GM18502 (cell line): ENCODE measurements at regions not wholly inside any gene's neighbourhood (a gene's known extent, or its start where the extent isn't known, plus 50 kb on each side); places are given as distances from the start of the nearest gene placed in this dataset.

ENCODE experiments used
- ATAC-seq: cut with Tn5 transposase; IDR thresholded peaks from one replicate; pipeline ENCODE4 v1.9.1; 2021; ENCODE audit warnings: mild to moderate bottlenecking; ENCODE audit not compliant: unreplicated experiment, poor library complexity

DNA sequence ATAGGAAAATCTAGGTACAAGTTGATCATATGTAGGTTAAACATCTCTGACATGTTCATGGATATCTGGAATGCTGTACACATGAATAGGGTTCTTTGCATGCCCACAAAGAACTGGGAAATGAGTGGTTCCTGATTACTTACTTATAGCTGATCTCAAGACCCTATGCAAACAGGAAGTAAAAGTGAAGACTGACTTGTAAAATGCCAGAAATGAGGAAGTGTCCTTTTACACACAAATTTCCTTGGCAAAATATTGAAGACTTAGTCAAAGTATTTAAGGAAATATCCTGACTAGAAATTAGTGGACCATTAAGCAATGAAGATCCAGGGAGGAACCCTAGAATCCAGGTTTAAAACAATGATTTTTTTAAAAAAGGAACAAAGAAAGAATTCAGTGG is 203.7 kb upstream of the DLGAP1 start:
- no peak for ATAC-seq

DNA sequence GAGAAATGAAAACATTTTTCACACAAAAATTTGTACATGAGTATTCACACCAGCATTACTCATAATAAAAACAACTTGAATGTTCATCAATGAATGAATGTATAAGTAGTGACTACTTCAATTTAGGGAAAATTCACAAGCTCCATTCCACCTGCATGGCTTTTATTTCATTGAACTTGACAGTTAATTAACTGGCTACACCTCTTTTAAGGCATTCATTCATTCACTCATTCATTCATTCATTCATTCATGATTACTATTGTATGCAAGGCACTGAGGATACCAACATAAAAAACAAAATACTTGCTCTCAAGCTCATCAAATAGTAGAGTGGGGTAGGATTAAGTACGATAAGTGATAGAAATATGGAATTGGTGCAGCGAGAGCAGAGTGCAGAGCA is 198.3 kb upstream of the DLGAP1 start:
- ATAC-seq = no peak

DNA sequence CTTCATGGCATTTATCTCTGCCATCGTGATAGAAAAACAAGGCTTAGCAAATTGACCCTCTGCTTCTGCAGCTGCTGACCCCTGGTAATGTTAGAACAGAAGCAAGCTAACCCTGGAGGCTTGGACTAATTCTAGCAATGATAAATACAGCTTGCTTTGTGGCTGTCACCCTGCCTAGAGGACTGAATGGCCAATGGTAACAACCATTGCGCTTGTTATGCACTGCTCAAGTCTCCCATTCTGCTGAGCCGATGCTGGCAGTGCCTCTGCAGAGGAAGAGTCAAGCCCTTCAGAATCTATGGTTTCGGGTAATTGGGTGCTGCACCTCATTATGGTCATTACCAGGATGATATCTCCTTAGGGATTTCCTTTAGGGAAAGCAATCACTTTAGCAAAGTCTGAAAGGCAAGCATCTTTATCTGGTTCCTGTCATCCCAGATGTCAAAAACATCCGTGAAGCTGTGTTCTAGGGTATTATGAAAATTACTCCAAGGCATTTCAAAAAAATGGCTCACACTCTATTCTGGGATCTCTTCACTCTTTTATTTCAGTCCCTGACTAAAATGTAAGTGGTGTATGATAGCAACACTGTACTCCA is 186.8 kb upstream of the DLGAP1 start:
- no peak for ATAC-seq

DNA sequence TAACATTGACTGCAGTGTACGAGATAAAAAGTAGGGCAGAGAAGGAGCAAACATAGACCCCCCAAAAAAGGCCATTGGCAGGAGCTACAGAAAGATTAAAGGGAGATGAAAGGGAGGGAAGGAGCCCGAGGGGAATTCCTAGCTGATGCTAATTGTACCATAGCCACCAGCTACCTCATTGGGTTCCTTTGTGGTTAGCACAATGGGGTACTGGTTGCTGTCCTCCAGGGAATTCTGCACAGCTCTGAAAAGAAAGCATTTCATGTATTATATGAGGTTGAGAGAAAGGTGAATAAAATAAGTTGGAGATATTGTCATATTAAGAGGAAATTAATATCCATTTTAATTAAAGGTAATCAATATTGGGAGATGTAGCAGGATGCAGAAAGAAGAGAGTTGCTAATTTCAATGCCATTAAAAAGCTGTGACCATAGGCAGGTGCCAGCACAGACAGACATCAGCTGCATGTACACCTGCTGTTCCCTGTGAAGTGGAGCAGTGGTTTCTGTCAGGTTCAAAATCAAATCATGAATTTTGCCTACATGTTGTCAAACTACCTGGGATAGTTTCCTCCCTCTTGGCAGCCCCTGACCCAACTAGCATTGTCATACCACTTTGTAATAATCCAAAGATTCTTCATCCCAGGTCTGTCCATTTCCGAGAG is 185.4 kb upstream of the DLGAP1 start:
- no peak for ATAC-seq

DNA sequence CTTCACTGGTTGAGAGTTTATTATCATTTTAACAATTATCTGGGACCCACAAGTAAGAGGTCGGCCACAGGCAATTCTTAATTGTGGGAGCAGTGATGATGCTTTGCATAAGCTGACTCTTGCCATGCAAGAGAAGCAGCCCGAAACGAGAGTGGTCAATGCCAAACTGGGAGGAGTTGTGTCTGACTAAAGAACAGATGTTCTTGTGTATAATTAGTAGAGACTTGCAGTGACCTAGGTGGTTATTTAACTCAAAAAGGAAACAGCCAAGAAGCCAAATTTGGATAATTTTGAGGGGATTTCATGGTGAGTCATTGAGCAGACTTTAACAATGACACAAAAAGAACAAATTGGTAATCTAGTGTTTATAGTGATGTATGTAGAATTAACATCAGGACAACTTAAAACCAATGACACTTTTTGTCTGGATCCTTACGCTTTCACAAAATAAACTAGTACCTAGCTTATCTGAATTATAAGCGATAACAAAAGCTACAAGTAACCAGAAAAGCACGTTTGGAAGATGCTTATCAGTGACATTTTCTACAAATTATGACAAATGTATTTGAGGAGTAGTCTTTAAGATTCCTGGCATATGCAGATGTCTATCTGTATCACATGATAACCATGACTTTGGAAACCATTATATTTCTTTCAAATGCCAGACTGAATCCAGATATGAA is 184.7 kb upstream of the DLGAP1 start:
- peak; percentile 91 for ATAC-seq

DNA sequence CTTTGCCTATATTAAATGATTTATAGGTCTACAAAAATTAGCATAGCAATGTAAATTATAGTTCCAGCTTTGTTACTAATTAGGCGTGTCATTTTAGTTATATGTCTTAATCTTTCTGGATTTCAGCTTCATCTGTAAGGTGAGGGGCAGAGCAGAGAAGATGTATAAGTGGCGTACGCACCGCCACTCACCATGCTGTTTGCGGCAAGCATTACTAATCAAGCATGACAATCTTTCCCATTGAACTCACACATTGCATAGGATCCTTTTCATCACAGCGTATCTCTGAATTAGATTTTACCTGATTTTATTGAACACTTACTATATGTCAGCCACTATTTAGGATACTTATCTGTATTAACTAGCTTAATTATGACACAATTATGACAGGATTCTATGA is 183.6 kb upstream of the DLGAP1 start:
- no peak for ATAC-seq

DNA sequence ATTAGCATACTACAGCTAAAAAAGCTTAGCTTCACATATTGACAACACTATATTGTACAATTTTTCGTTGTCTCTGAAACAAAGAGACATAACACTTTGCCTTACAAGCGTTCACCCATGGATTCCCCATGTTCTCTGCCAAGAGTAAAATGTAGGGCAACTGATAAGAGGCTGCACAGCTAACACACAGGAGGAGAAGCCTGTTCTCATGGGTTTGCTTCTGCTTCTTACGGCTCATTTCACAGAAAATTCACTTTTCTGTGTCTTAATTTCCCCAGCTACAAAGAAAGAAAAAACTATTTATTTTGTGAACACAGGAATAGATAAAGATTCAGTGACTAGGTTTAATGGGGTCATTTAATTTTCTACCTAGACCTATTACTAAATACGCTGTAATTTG is 182.8 kb upstream of the DLGAP1 start:
- no peak for ATAC-seq

DNA sequence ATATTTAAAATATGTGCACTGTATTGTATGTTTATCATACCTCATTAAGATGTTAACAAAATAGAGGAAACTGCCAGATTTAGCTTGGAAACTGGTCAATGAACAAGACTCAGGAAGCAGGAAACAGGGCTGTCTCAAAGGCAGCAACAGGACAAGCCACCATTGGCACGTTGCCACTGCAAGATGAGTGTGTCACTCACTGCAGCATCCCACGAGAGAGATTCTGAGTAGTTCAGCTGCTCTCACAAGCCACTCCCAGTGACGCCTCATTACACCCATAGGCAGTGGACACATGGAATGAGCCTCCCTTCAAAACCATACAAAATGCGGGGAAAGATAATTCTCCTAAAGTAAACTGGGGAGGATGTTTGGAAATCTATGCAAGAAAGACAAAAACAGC is 181.9 kb upstream of the DLGAP1 start:
- ATAC-seq = no peak

DNA sequence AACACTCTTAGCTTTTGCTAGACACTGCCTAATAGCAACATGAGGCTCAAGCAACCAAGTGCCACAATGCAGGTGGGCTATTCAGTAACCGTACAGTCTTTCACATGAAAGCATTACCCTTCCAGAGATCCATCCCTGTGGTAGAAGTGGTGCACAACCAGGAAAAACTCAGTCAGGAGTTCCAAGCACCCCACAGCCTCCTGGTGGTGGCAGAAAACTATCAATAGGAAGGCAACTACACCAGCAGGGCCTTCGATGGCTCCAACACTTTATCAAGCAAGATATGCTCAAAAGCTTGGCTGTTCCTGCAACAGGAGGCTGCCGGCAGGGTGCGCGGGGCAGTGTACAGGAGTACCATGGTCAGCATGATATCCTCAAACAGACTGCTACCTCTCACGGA is 176.1 kb upstream of the DLGAP1 start:
- ATAC-seq = no peak

DNA sequence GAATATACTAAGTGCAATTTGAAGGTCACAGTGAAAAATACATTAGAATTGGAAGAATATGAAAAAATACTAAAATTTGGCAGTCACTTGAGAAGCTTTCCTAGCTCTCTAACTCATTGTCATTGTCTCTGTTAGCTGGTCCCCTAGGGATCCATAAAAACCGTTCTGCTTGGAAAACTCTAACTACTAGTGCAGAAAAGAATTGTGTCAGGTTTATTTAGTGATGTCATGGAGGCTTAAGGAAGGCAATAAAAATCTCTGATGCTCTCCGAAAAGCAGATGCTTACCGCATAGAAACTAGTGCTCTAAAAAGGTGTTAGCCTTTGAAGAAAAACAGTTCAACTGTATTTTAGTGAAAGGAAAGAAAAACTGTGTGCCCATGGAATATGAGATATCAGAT is 150.1 kb upstream of the DLGAP1 start:
- ATAC-seq = no peak

DNA sequence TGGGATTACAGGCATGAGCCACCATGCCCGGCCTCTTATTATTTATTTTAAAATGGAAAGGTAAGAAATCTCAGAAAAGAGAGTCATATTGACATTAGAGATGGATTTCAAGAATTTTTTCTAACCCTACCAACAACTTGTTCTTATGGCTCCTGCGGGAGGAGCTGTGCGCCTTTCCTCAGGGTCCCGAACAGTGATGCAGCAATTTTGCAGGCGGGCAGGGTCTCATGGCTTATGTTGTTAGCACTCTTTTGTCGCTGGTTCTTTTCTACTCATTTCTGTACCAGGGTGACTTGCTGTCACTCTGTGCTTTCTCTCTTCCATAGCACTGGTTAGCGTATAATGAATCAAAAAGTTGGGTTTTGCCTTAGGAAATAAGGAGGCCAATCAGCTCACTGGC is 148.8 kb upstream of the DLGAP1 start:
- no peak for ATAC-seq

DNA sequence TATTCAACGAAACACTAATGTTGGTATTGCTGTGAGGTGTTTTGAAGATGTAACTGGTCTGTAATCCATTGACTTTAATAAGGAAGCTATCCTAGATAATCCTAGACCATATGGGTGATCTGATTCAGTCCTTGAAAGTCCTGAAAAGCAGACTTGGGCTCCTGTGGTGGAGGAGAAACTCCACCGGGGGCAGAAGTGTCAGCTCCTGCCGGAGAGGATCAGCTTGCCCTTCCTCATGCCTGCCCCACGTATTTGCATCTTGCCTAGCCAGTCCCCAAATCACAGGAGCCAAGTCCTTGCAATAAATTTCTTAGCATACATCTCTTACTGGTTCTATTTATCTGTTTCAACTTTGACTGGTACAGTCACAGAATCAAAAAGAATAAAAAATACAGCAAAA is 144.2 kb upstream of the DLGAP1 start:
- no peak for ATAC-seq

DNA sequence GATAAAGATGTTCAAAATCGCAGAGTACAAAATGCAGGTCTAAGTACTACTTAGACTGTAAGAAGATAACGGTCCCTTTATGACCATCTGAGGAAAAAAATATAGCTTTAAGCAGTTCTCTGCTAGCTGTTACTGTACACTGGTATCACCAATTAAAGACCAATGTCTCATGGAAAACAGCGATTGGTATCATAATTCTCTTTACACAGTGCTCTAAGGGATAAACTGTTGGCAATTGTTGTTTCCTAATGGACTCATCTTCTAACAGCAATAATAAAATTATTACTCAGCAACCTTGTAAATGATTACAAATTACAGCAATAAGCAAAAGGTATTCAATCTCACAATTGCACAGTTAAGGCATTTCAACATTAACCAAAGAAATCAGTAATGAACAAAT is 142.2 kb upstream of the DLGAP1 start:
- ATAC-seq = no peak

DNA sequence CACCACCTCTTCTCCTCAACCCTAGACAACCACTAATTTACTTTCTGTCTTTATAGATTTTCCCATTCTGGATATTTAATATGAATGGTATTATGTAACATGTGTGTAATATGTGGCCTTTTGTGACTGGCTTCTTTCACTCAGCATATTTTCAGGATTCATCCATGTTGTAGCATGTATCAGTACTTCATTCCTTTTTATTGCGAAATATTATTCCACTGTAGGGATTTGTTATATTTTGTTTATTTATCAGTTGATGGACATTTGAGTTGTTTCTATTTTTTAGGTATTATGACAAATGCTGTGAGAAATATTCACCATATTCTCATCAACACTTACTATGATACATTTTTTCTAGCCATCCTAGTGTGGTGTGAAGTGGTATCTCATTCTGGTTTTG is 138.8 kb upstream of the DLGAP1 start:
- ATAC-seq = no peak

DNA sequence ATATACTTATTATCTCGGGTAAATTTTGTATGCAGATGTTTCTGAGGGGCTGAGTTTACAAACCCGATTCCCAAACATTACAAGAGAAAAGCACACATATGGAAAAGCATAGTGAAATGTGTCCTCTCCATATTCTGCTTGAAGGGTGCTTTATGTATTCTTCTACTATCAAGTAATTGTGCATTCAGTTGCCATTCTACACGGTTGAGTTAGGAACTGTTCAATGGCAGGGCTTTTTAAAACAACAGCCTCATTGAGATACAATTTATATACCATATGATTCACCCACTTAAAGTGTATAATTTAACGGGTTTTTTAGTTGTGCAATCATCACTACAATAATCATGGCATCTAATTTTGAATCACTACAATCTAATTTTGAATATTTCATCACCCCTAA is 138.4 kb upstream of the DLGAP1 start:
- ATAC-seq = no peak

DNA sequence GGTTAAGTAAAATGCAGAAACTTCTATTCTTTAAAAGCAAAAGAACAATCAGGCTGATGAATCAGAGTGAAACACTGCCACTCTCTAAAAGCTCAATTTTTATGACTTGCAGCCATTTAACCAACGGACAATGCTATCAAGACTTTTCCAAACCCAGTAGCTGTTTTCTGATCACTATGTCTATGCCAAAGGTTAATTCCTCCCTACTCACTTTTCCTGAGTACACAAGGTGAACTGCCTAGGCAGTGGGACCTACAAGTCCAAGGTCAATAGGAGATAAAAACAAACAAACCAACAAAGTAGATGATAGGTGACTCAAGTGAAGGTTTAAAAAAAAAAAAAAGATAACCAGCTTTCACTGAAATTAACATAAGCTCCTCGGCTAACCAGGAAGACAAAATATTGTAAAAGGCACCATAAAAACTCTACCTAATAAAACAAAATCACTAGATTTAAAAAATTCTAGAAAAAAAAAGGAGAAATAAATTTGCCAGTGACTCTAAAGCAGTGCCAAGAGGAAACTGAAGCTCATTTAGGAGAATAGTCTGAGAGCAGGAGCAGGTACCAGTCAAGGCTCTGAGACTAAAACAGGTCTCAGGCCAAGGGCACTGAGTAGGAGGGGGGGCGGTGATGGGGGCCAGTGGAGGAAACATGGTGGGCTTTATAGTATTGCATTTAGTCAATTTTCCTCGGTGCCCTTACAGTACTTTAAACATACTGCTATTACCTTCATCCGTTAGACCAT is 134.1 kb upstream of the DLGAP1 start:
- ATAC-seq = no peak

DNA sequence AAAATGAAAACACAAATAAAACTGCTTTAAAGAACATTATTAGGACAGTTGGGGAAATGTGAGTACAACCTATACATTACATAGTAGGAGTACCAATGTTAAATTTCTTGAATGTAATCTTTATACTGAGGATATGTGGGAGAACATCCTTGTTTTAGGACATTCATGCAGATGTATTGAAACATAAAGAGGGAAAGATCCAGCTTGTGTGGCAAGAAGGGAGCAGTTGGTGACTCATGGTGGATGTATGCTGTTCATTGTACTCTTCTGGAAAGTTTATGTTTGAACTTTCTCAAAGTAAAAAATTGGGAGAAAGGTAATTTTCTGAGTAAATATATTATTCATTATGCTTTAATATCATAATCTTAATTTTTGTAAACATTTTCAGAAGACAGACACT is 132.1 kb upstream of the DLGAP1 start:
- no peak for ATAC-seq

DNA sequence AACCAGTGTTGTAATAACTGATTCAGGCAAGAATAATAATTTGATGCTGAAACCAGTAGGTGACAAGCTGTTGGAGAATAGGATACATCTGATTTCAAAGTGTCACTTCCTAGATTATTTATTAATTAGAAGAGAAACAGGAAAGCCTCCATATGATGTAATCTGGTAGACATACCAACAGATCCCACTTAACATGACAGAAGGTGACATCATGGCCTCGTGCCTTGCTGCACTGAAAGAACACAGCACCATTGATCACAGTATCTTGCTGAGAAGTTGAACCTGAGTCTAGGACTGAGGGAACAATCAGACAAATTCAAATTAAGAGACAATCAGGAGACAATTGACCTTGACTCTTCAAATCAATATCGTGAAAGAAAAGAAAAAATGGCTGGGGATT is 131.6 kb upstream of the DLGAP1 start:
- ATAC-seq = no peak

DNA sequence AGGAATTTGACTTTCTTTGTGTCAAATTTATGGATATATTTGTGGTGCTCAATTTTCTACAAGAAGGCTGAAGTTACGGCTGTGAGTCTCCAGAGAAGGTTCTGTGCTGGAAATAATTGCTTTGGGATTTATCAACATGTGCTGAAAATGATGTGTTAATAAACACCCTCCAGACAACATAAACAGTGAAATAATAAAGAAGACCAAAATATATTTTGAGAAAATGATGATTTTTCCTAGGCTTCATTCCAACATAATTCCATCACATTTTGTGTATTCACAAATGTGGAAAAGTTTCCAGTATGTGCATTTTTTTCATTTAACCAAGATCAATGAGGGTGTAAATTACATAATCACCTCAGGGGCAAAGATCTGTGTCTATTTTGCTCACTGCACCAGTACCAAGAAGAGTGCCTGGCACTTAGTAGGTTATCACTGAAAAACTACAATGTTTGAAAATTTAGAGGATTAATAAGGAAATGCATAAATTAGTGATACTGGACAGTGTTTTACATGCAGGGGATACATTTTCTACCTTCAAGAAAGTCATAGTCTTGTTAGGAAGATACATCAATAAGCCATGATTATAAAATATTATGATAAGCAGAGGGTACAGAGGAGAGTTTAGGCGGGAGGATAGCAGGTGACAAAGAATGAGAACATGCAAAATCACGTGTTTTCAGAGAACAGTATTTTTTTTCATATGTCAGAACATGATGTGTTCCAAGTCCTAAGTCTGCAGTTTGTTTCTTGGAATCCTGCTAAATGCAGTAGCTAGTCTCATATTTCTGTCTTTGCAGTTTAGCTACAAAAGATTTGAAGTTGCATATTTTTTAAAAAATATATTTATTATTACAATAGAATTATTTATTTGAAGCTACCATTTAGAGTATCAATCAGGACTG is 127.6 kb upstream of the DLGAP1 start:
- ATAC-seq = no peak

DNA sequence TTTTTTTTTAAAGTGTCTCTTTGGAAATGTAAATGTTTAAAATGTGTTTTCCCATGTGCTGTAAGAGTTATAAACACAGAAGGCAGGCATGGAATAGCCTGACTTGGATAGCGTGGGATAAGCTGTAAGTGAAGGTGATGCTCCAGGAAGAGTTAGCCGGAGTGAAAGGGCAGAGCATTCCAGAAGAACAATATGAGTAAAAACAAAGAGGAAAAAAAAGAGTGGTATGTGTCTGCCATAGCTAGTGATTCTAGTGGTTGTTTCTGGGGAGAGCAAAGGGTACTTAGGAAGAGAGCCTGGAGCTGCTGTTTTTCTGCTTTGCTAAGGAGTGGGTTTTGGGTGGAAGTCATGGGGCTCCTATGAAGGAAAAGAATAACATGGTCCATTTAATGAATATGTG is 126.9 kb upstream of the DLGAP1 start:
- ATAC-seq = no peak
